ENCODE measurements at regions not wholly inside any gene's neighbourhood (a gene's known extent, or its start where the extent isn't known, plus 50 kb on each side); places are given as distances from the start of the nearest gene placed in this dataset.

DNA sequence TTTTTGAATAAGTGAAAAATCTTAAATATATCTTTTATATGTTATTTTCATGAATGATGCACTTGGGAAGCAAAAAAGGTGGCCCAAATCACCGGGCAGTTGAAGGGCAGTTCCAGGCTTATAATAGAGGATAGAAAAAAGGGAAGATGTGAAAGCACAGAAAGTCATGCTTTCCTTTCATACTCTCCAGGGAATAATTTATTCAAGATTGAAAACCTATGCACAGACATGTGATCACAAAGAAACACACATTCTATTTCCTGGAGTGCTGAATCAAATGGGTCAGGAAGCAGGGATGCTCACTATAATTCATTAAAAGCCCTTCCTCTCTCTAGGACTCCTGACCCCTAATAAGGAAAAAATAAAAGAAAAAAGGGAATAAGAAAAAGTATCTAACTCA lies 66.1 kb upstream of the USP38 start:
- no peak overlapping the region for H3K4me3 ChIP-seq
- no peaks in the 10 kb centered on the region for H3K9me3 ChIP-seq
- ATAC-seq (no peak), DNase-seq (no peak)
- no peaks in the 10 kb centered on the region for H3K36me3 ChIP-seq (ENCODE audit: low read depth)
- TF ChIP-seq, protein P1, sequence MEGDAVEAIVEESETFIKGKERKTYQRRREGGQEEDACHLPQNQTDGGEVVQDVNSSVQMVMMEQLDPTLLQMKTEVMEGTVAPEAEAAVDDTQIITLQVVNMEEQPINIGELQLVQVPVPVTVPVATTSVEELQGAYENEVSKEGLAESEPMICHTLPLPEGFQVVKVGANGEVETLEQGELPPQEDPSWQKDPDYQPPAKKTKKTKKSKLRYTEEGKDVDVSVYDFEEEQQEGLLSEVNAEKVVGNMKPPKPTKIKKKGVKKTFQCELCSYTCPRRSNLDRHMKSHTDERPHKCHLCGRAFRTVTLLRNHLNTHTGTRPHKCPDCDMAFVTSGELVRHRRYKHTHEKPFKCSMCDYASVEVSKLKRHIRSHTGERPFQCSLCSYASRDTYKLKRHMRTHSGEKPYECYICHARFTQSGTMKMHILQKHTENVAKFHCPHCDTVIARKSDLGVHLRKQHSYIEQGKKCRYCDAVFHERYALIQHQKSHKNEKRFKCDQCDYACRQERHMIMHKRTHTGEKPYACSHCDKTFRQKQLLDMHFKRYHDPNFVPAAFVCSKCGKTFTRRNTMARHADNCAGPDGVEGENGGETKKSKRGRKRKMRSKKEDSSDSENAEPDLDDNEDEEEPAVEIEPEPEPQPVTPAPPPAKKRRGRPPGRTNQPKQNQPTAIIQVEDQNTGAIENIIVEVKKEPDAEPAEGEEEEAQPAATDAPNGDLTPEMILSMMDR (IDR thresholded peaks at IDR 0.05), result no peak
- no peaks in the 10 kb centered on the region for H3K4me1 ChIP-seq (ENCODE audit: low read depth)
- intact Hi-C loops (cut with DNase I, micrococcal nuclease), result no loop called here

DNA sequence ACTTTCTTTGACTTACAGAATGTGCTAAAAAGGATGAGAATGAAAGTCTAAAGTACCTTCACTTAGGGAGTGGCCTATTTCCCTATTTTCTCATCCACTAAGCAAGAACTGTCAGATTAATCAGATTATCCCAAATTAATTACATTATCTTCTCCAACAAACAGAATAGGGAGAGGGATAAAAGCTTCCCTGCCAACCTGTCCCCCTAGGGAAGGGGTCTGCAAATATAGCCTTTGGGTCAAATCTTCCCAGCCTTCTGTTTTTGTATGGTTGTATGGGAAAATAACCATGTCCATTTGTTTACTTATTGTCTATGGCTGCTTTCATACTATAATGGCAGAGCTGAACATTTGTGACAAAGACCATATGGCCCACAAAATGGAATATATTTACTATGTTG lies 57.1 kb upstream of the USP38 start:
- no peaks in the 10 kb centered on the region for H3K9me3 ChIP-seq
- TF ChIP-seq, protein P1 (IDR thresholded peaks at IDR 0.05), result no peak
- H3K4me1 ChIP-seq (ENCODE audit: low read depth), result no peaks in the 10 kb centered on the region
- no peak overlapping the region for H3K4me3 ChIP-seq
- ATAC-seq (no peak), DNase-seq (no peak)
- H3K36me3 ChIP-seq (ENCODE audit: low read depth), result no peaks in the 10 kb centered on the region
- intact Hi-C loops (cut with DNase I, micrococcal nuclease), result no loop called here

DNA sequence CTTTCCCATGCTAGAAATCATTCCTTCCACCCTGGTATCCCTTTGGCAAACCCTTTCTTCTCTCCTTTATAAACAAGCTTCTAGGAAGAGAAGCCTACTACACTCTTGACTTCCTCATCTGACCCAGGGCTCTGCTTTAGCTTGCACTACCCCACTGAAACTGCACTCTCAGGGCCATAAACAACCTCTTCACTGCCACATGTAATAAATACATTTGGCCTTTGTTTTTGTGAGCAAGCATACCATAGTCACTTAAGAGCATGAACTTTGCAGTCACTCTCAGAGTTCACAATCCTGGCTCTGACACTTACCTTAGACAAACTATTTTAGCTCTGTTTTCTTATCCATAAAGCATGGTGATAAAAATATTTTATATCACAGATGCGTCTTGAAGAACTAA lies 50.7 kb upstream of the USP38 start:
- Histone ChIP-seq H3K36me3 (ENCODE audit: low read depth) (no peaks in the 10 kb centered on the region), H3K9me3 (no peaks in the 10 kb centered on the region), H3K4me1 (ENCODE audit: low read depth) (peaks cover 4% of the 10 kb centered on the region), H3K4me3 (no peak overlapping the region)
- TF ChIP-seq, protein P1 (IDR thresholded peaks at IDR 0.05), result no peak
- ATAC-seq (peak; percentile 97), DNase-seq (peak in 1 of 3 donors; percentile 27)
- intact Hi-C loops (cut with DNase I, micrococcal nuclease), result no loop called here

Data from mucosa of descending colon (tissue), 3 donors.